ENCODE measurements at regions not wholly inside any gene's neighbourhood (a gene's known extent, or its start where the extent isn't known, plus 50 kb on each side); places are given as distances from the start of the nearest gene placed in this dataset.
"Not testable (repeated sequence)": the region's sequence is repeated elsewhere in the genome, so short reads cannot be mapped to it uniquely, and the experiment has no call there.

DNA sequence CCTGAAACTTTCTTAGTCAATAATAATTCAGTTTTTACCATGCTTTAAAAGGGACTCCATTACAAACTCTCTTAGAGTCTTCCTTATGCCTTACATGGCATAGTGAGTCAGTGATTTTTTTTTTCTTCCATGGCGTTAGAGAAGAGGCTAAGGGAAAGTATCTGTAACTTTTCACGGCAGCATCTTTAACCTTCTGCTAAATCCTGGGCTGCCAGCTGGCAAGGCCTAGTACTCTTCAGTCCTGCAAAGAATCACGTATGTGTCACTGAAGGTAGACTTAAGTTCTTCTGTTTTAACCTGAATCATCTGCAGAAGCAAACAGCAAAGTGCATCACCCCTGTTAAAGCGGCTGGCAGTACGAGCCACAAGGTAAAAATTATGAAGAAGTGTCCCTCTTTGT is 286.3 kb upstream of the FN1 start:
- H3K27ac ChIP-seq (ENCODE audit: low read length): no peak overlapping the region
- no peaks in the 10 kb centered on the region for H3K36me3 ChIP-seq (ENCODE audit: control insufficient read depth, insufficient read depth, low read length)
- H3K27me3 ChIP-seq (ENCODE audit: control insufficient read depth, insufficient read depth, low read length): no peaks in the 10 kb centered on the region
- H3K4me1 ChIP-seq (ENCODE audit: control insufficient read depth, insufficient read depth, low read length): no peaks in the 10 kb centered on the region
- WGBS (ENCODE audit: insufficient coverage, insufficient read length): no CpG with 5 or more reads among the region's 5 CpGs
- no peaks in the 10 kb centered on the region for H3K9me3 ChIP-seq (ENCODE audit: control insufficient read depth, insufficient read depth, low read length)
- no peak overlapping the region for H3K4me3 ChIP-seq (ENCODE audit: low read length)
- no peak for DNase-seq (ENCODE audit: low read depth, low spot score)

DNA sequence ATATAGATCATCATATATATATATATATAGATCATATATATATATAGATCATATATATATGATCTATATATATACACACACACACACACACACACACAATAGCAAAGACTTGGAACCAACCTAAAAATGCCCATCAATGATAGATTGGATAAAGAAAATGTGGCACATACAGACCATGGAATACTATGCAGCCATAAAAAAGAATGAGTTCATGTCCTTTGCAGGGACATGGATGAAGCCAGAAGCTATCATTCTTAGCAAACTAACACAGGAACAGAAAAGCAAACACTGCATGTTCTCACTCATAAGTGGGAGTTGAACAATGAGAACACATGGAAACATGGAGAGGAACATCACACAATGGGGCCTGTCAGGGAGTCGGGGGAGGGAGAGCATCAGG is 285.6 kb upstream of the FN1 start:
- no CpG with 5 or more reads among the region's 1 CpG for WGBS (ENCODE audit: insufficient coverage, insufficient read length)
- H3K9me3 ChIP-seq (ENCODE audit: control insufficient read depth, insufficient read depth, low read length); DNase-seq (ENCODE audit: low read depth, low spot score); H3K4me3 ChIP-seq (ENCODE audit: low read length); H3K36me3 ChIP-seq (ENCODE audit: control insufficient read depth, insufficient read depth, low read length); H3K27me3 ChIP-seq (ENCODE audit: control insufficient read depth, insufficient read depth, low read length); H3K27ac ChIP-seq (ENCODE audit: low read length); H3K4me1 ChIP-seq (ENCODE audit: control insufficient read depth, insufficient read depth, low read length): not testable (repeated sequence)

DNA sequence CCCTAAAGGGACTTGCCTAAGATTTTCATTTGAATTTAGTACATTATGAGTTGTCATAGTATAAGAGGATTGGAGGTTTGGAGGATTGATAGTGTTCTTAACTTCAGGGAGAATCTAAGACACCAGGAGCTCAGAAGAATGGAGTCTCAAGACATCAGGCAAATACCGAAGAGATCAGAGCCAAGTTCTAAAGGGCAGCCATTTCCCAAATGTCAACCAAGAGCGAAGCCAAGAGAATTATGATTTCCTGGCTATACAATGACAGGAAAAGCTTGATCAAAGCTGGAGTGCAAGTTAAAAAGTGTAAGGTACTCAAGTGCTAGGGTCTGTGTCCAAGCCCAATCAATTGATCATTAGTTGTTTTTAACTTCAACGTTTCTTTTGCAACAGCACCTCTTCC is 283.0 kb upstream of the FN1 start:
- no peaks in the 10 kb centered on the region for H3K9me3 ChIP-seq (ENCODE audit: control insufficient read depth, insufficient read depth, low read length)
- DNase-seq (ENCODE audit: low read depth, low spot score): no peak
- no peak overlapping the region for H3K4me3 ChIP-seq (ENCODE audit: low read length)
- WGBS (ENCODE audit: insufficient coverage, insufficient read length): no CpG with 5 or more reads among the region's 3 CpGs
- H3K27ac ChIP-seq (ENCODE audit: low read length): no peak overlapping the region
- H3K36me3 ChIP-seq (ENCODE audit: control insufficient read depth, insufficient read depth, low read length): no peaks in the 10 kb centered on the region
- H3K27me3 ChIP-seq (ENCODE audit: control insufficient read depth, insufficient read depth, low read length): no peaks in the 10 kb centered on the region
- H3K4me1 ChIP-seq (ENCODE audit: control insufficient read depth, insufficient read depth, low read length): no peaks in the 10 kb centered on the region

DNA sequence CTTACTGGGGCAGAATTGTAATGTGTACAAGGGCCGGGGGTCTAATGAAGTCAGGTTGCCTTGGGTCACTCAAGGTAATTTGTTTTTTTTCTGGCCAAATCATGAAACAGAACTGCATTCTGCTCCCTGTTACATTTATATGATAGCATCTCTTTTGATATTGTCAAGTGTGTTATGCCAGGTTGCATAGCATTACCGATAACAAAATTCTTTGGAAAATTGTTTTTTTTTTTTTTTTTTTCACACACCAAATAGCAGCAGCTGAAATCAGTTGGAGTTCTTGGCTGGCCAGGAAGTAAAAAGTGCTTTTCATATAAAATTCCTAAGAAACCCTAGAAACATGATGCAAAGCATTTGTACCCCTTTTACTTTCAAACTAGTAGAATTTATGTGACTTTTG is 282.6 kb upstream of the FN1 start:
- Histone ChIP-seq H3K36me3 (ENCODE audit: control insufficient read depth, insufficient read depth, low read length) (no peaks in the 10 kb centered on the region), H3K27me3 (ENCODE audit: control insufficient read depth, insufficient read depth, low read length) (no peaks in the 10 kb centered on the region), H3K27ac (ENCODE audit: low read length) (no peak overlapping the region), H3K4me1 (ENCODE audit: control insufficient read depth, insufficient read depth, low read length) (no peaks in the 10 kb centered on the region), H3K9me3 (ENCODE audit: control insufficient read depth, insufficient read depth, low read length) (no peaks in the 10 kb centered on the region), H3K4me3 (ENCODE audit: low read length) (no peak overlapping the region)
- no CpG with 5 or more reads among the region's 2 CpGs for WGBS (ENCODE audit: insufficient coverage, insufficient read length)
- DNase-seq (ENCODE audit: low read depth, low spot score): no peak

DNA sequence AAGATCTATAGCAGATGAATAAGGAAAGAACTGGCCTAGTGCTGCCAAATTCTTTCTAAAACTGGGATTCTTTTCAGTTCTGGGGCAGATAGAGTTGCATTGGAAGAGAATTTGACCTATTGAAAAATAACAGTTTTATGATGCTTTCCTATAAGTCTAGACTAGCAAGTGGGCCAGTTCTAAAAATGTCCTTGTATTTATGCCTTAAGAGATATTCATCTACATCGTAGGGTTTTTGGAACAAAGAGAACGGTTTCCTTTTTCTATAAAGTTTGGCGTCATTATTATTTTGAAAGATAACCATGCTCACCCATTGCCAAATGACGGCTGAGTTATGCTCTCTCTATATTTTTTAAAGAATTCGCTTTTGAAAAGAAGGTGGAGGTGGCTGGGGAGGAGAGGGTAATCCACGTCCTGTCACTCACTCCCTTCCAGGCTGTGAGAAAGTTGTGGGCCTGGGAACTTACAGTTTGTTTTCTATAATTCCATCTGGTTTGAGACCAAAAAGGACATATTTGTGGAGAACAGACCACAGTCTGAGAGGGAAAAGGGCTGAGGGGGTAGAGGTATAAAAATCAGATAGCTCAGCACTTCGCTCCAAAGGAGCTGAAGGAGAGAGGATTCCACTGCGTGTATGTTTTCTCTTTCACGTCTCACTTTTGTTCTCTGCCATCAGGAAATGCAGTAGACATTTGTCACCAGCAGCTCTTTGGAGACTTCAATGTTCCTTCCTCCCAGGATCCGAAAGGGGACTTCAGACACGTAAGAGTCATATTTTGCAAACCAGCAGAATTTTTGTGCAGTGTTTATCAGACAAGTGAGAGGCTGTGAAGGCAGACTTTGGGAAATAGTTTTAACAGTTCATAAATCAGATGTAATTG is 281.9 kb upstream of the FN1 start:
- Histone ChIP-seq H3K27me3 (ENCODE audit: control insufficient read depth, insufficient read depth, low read length) (no peaks in the 10 kb centered on the region), H3K4me3 (ENCODE audit: low read length) (no peak overlapping the region), H3K9me3 (ENCODE audit: control insufficient read depth, insufficient read depth, low read length) (no peaks in the 10 kb centered on the region), H3K27ac (ENCODE audit: low read length) (no peak overlapping the region), H3K4me1 (ENCODE audit: control insufficient read depth, insufficient read depth, low read length) (no peaks in the 10 kb centered on the region), H3K36me3 (ENCODE audit: control insufficient read depth, insufficient read depth, low read length) (no peaks in the 10 kb centered on the region)
- WGBS (ENCODE audit: insufficient coverage, insufficient read length): no CpG with 5 or more reads among the region's 11 CpGs
- no peak for DNase-seq (ENCODE audit: low read depth, low spot score)

DNA sequence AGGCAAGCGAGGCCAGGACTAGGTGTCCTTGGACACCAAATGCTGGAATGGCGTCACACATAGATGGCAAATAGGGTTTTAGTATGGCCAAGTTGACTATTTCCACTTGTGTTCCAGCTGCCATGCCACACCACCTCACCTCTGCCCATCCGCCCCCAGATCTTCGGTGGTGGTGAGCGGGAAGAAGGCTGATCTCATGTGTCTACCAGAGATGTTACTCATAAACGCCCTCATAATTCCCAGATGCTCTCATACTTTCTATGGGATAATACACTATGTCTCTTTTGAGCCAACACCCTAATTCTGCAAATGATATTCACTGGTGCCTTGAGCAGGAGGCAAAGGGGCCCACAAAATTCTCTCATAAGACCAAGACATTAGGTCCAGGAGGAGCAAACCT is 281.1 kb upstream of the FN1 start:
- no peak overlapping the region for H3K27ac ChIP-seq (ENCODE audit: low read length)
- WGBS (ENCODE audit: insufficient coverage, insufficient read length): no CpG with 5 or more reads among the region's 6 CpGs
- no peaks in the 10 kb centered on the region for H3K36me3 ChIP-seq (ENCODE audit: control insufficient read depth, insufficient read depth, low read length)
- no peak overlapping the region for H3K4me3 ChIP-seq (ENCODE audit: low read length)
- no peaks in the 10 kb centered on the region for H3K27me3 ChIP-seq (ENCODE audit: control insufficient read depth, insufficient read depth, low read length)
- no peaks in the 10 kb centered on the region for H3K9me3 ChIP-seq (ENCODE audit: control insufficient read depth, insufficient read depth, low read length)
- DNase-seq (ENCODE audit: low read depth, low spot score): no peak
- H3K4me1 ChIP-seq (ENCODE audit: control insufficient read depth, insufficient read depth, low read length): no peaks in the 10 kb centered on the region

DNA sequence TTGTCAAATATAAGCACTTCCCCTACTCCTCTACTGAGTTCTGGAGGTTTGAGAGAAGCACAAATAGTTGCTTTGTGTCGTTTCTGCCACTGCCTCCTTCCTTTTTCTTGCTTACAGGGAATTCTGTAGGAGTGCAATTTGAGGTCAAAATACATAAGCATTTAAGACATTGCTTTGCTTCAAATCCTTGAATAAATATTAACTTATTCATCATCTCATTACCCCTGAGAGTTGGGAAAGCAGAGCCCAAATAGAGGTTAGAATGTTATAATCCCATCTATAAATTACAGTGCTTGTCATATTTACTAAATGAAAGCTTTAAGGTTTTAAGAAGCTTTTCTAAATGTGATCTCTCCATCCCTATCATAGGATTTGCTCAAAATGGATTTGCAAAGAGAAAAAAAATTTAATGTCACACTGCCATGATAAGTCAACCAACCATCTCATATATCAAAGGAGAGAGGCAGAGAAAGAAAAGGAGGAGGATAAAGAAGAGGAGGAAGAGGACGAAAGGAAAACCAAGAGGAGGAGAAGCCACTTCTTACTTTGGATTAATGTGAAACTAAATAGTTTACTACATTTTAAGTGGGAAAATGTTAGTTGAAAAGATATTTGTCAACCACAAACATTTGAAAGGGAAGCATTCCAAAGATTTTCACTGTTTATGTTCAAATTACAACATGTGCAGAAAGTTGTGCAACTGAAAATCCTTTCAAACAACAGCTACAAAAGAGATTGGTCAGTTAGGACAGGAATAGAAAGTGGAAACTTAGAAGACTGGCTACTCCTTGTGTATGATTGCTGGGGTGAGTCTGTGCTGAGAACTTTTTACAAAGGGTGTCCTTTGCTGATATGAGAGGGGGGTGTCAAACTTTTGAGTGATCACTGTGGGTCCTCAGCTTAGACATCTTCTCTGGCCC is 277.3 kb upstream of the FN1 start:
- no peak for DNase-seq (ENCODE audit: low read depth, low spot score)
- Histone ChIP-seq H3K27ac (ENCODE audit: low read length) (no peak overlapping the region), H3K4me1 (ENCODE audit: control insufficient read depth, insufficient read depth, low read length) (no peaks in the 10 kb centered on the region; the same call in 1 of the 2 replicates)

DNA sequence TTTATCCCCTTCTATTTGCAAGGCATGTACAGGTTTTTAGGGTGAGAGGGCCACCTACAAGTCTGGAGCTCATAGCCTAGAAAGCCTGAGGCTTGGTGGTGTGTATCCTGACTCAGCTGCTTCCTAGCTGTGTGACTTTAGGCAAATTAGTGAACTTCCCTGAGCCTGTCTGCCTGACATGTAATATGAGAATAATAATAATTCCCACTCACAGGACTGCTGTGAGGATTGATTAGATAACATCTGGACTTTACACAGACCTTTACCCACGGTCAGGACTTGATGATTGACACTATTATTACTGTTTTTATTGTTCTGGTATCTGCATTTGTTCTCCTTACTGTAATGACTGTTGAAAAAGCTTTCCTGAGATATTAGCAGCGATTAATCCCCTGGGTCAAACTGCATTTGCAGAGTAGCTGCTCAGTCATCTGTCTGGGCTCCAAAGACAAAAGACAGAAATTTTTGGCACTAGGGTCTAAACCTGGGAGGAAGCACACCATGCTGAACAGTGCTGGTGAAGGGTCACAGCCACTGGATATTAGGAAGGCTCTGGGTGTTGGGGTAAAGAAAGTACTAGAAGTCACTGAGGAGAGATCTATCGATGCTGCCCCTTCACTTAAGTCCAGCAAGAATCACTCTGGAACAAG is 276.5 kb upstream of the FN1 start:
- no CpG with 5 or more reads among the region's 3 CpGs for WGBS (ENCODE audit: insufficient coverage, insufficient read length)
- Histone ChIP-seq H3K27ac (ENCODE audit: low read length) (no peak overlapping the region), H3K27me3 (ENCODE audit: control insufficient read depth, insufficient read depth, low read length) (no peaks in the 10 kb centered on the region), H3K36me3 (ENCODE audit: control insufficient read depth, insufficient read depth, low read length) (no peaks in the 10 kb centered on the region), H3K9me3 (ENCODE audit: control insufficient read depth, insufficient read depth, low read length) (no peaks in the 10 kb centered on the region), H3K4me1 (ENCODE audit: control insufficient read depth, insufficient read depth, low read length) (no peaks in the 10 kb centered on the region; the same call in 1 of the 2 replicates), H3K4me3 (ENCODE audit: low read length) (no peak overlapping the region)
- no peak for DNase-seq (ENCODE audit: low read depth, low spot score)

More for the DNA sequence above, 277.3 kb upstream of the FN1 start:
- no peak overlapping the region for H3K4me3 ChIP-seq (ENCODE audit: low read length)
- H3K9me3 ChIP-seq (ENCODE audit: control insufficient read depth, insufficient read depth, low read length): no peaks in the 10 kb centered on the region
- no peaks in the 10 kb centered on the region for H3K36me3 ChIP-seq (ENCODE audit: control insufficient read depth, insufficient read depth, low read length)
- no CpG with 5 or more reads among the region's 2 CpGs for WGBS (ENCODE audit: insufficient coverage, insufficient read length)
- H3K27me3 ChIP-seq (ENCODE audit: control insufficient read depth, insufficient read depth, low read length): no peaks in the 10 kb centered on the region

DNA sequence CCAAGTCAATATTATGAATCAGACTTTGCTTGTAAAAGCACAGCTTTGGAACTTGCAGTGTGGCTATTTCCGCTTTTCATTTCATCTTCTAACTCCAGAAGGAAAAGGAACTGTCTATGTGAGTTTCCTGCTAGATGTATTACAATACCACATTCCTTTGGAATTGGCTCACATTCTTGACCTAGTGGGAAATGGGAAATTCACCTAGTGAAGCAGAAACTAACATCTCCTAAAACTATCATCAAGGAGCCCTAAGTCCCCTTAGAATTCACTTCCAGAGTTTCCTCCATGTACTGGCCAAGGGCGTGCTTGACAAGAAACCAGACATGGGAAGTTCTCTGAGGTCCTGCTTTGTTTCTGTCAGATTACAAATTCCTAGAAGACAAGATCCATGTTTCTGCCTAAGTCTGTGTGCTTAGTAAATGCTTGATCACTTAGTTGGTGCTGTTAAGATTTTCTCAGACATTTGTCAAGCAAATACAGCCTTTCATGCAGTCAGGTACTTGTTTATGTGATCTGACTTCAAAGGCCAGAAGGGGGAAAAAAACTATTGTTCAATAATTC is 275.7 kb upstream of the FN1 start:
- no peak for DNase-seq (ENCODE audit: low read depth, low spot score)
- no peaks in the 10 kb centered on the region for H3K9me3 ChIP-seq (ENCODE audit: control insufficient read depth, insufficient read depth, low read length)
- WGBS (ENCODE audit: insufficient coverage, insufficient read length): no CpG with 5 or more reads among the region's 2 CpGs
- H3K27ac ChIP-seq (ENCODE audit: low read length): no peak overlapping the region
- no peak overlapping the region for H3K4me3 ChIP-seq (ENCODE audit: low read length)
- H3K36me3 ChIP-seq (ENCODE audit: control insufficient read depth, insufficient read depth, low read length): no peaks in the 10 kb centered on the region
- no peaks in the 10 kb centered on the region; the same call in 1 of the 2 replicates for H3K4me1 ChIP-seq (ENCODE audit: control insufficient read depth, insufficient read depth, low read length)
- H3K27me3 ChIP-seq (ENCODE audit: control insufficient read depth, insufficient read depth, low read length): no peaks in the 10 kb centered on the region

DNA sequence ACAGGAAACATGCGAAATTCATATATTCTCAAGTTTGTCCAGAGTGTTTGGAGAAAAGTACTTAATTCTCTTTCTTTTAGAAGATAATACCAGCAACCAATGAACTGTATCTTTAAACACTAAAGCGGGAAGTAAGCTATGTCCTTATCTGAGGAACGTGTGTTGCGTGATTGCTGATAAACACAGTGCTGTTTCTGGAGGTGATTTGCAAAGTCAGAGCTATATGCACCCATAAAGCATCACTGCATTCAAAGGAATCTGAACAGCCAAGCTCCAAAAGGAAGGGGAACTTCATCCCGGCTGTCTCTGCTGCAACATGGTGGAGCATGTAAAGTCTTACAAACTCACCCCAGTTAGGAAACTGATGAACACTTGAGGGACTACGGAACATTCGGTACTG is 271.7 kb upstream of the FN1 start:
- WGBS (ENCODE audit: insufficient coverage, insufficient read length): no CpG with 5 or more reads among the region's 7 CpGs
- H3K4me1 ChIP-seq (ENCODE audit: control insufficient read depth, insufficient read depth, low read length): no peaks in the 10 kb centered on the region; the same call in 1 of the 2 replicates
- no peaks in the 10 kb centered on the region for H3K27me3 ChIP-seq (ENCODE audit: control insufficient read depth, insufficient read depth, low read length)
- no peak overlapping the region for H3K27ac ChIP-seq (ENCODE audit: low read length)
- H3K36me3 ChIP-seq (ENCODE audit: control insufficient read depth, insufficient read depth, low read length): no peaks in the 10 kb centered on the region
- no peak for DNase-seq (ENCODE audit: low read depth, low spot score)
- H3K4me3 ChIP-seq (ENCODE audit: low read length): no peak overlapping the region
- no peaks in the 10 kb centered on the region for H3K9me3 ChIP-seq (ENCODE audit: control insufficient read depth, insufficient read depth, low read length)

Measured in iPS DF 6.9 (cell line).